ENCODE measurements at regions not wholly inside any gene's neighbourhood (a gene's known extent, or its start where the extent isn't known, plus 50 kb on each side); places are given as distances from the start of the nearest gene placed in this dataset.
"Not testable (repeated sequence)": the region's sequence is repeated elsewhere in the genome, so short reads cannot be mapped to it uniquely, and the experiment has no call there.

DNA sequence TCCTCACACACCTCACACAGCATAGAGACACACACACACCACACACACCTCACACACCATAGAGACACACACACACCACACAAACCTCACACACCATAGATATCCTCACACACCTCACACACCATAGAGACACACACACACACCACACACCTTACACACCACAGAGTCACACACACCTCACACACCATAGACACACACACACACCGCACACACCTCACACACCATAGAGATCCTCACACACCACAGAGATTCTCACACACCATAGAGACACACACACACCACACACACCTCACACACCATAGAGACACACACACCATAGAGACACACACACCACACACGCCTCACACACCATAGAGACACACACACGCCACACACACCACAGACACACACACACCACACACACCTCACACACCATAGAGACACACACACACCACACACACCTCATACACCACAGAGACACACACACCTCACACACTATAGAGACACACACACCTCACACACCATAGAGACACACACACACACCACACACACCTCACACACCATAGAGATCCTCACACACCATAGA is 270.6 kb downstream of the CYRIA start:
- Histone ChIP-seq H3K4me3 (ENCODE audit: low read length) (no peak overlapping the region), H3K27me3 (ENCODE audit: insufficient read depth, low read length) (no peaks in the 10 kb centered on the region), H3K4me1 (ENCODE audit: insufficient read depth, low read length) (no peaks in the 10 kb centered on the region), H3K9me3 (ENCODE audit: low read depth, low read length) (no peaks in the 10 kb centered on the region)

DNA sequence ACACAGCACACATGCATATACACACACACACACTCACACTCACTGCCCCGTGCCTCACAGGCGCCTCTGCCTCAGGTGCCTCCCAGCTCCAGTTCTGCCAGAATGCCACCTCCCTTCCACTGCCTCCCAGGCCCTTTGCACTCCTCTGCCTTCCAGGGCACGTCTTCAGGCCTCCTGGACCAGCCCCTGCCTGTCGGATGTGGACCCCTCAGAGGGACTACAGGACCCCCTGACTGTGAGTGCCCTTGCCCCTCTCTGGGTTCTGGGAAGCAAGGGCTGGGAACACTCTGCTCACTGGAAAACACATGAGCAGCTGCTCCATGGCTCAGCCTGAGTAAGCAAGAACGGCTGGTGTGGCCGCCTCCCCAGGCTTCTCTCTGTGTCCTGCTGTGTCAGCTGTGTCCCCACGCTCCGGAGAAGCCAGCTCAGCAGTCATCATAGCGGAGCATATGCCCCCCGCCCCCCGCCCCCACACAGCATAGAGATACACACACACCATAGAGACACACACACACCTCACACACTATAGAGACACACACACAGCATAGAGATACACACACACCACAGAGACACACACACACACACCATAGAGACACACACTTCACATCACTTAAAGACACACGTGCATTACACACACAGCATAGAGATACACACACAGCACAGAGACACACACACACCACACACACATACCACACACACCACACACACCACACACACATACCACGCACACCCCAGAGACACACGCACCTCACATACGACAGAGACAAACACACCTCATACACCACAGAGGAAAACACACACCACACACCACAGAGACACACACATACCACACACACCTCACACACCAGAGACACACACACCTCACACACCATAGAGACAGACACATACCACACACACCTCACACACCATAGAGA is 271.3 kb downstream of the CYRIA start:
- Histone ChIP-seq H3K27me3 (ENCODE audit: insufficient read depth, low read length) (no peaks in the 10 kb centered on the region), H3K9me3 (ENCODE audit: low read depth, low read length) (no peaks in the 10 kb centered on the region), H3K4me1 (ENCODE audit: insufficient read depth, low read length) (no peaks in the 10 kb centered on the region), H3K4me3 (ENCODE audit: low read length) (no peak overlapping the region)

DNA sequence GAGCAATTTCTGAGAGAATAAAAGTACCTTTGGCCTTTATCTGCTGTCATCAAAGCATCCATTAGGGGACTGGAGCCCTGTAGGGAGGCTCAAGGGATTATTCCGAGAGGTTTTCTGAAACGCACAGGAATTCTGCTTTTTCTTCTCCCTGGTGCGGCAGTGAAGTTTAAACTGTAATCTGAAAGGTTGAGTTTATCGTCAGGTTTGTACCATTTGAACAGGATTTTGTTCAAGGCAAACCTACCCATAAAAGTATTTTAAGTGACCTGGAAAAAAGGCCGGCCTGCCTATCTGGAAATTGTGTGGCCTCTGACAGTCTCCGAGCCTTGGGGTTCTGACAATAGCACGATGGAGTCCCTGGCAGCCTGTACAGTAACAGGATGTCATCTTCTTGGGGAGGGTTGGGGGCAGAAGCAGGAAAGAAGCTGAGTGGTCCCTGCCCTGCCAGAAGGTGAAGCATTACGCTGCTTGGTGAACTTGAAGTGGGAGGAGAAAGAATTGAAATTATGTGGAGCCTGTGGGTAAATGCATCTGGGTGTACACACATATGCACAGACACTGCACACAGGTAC is 272.0 kb downstream of the CYRIA start:
- no peak overlapping the region for H3K4me3 ChIP-seq (ENCODE audit: low read length)
- H3K27me3 ChIP-seq (ENCODE audit: insufficient read depth, low read length): no peaks in the 10 kb centered on the region

DNA sequence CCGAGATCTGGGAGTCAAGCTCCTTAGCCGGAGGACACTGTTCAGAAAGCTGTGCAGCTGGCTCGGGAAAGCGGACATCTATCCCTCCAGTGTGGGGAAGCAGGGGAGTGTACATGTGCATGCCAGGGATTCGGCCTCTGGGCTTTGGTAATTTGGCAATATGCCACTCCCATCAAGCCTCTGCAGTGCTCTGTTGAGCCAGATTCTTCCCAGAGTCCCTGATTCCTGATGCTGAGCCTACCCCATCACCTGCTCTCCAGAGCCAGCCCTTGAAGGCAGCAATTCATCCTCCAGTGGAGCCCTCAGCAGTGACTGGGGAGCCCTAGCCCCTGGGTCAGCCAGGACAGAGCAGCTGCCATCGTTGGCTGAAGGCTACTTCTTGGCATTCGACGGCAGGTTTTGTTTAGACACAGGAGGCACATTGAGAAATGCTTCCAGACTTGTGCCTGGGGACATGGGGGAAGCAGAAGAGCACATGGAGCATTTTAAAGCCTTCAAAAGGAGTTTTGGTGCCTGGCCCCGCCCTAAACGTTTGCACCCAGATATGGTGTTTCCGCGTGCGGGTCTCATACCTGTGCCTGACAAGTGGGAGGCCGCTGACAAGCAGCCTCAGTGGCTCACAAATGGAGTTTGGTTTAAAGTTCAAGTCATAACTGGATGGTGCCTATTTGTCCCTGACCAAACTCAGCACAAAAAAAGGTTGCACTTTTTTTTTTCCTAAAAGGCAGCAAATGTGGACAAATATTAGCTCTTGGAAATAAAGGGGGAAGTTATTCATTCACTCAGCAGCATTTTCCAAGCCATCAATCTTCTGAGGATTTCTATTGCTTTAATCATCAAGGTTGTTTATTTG is 272.8 kb downstream of the CYRIA start:
- Histone ChIP-seq H3K4me1 (ENCODE audit: insufficient read depth, low read length) (no peaks in the 10 kb centered on the region), H3K27me3 (ENCODE audit: insufficient read depth, low read length) (no peaks in the 10 kb centered on the region), H3K4me3 (ENCODE audit: low read length) (no peak overlapping the region), H3K9me3 (ENCODE audit: low read depth, low read length) (no peaks in the 10 kb centered on the region)

More for the DNA sequence above, 272.0 kb downstream of the CYRIA start:
- no peaks in the 10 kb centered on the region for H3K4me1 ChIP-seq (ENCODE audit: insufficient read depth, low read length)
- H3K9me3 ChIP-seq (ENCODE audit: low read depth, low read length): no peaks in the 10 kb centered on the region

DNA sequence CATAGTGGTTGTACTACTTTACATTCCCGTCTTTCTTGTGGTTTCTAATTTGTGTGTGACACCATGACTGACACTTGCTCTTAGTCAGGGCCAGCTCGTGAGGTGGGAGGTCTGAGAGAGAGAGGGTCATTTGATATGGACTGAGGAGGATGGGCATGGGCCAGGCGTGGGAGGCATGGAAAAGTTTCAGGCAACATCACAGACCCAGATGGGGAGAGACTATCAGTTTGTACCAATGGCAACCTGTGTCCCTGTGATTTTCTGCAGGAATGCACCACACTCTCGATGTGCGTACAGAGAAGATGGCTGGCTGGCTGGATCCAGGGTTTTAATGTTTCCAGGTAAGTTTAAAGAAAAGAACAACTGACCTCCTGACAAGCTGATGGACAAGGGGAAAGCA is 273.6 kb downstream of the CYRIA start:
- Histone ChIP-seq H3K27me3 (ENCODE audit: insufficient read depth, low read length) (no peaks in the 10 kb centered on the region), H3K4me3 (ENCODE audit: low read length) (no peak overlapping the region), H3K4me1 (ENCODE audit: insufficient read depth, low read length) (no peaks in the 10 kb centered on the region), H3K9me3 (ENCODE audit: low read depth, low read length) (no peaks in the 10 kb centered on the region)

DNA sequence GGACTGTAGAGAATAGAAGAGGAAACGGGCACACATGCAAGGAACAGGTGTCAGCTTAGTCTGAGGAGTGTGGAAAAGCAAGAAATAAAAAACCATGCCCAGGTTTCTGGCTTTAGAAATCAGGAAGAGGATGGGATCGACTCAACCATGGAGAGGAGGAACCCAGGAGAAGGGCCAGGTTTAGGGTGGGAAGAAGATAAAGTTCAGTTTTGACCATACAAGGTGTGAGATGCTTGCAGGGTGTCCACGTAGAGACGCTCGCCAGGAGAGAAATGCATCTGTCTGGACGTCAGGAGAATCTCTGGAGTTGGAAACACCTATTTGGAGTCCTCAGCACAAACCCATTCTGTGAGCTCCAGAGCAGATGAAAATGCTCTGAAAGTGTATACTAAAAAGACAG is 275.1 kb downstream of the CYRIA start:
- H3K4me1 ChIP-seq (ENCODE audit: insufficient read depth, low read length): no peaks in the 10 kb centered on the region
- H3K27me3 ChIP-seq (ENCODE audit: insufficient read depth, low read length): no peaks in the 10 kb centered on the region
- H3K4me3 ChIP-seq (ENCODE audit: low read length): no peak overlapping the region
- no peaks in the 10 kb centered on the region for H3K9me3 ChIP-seq (ENCODE audit: low read depth, low read length)

DNA sequence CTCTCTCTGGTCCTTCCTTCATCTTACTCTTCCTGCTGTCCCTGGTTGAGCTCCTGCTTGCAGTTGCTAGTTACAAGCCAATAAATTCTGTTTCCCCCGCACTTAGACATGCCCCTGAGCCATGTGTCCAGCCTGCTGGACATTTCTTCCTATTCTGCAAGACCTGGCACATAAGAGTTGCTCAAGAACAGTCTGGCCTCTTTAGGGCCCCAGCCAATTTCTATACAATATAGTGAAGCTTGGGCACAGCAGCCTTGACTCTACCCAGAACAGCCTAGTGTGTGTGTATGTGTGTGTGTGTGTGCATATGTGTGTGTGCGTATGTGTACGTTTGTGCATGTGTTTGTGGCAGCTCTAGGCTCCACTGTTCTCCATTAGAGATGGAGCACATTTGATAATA is 276.0 kb downstream of the CYRIA start:
- no peaks in the 10 kb centered on the region for H3K27me3 ChIP-seq (ENCODE audit: insufficient read depth, low read length)
- H3K9me3 ChIP-seq (ENCODE audit: low read depth, low read length): no peaks in the 10 kb centered on the region
- no peak overlapping the region for H3K4me3 ChIP-seq (ENCODE audit: low read length)
- H3K4me1 ChIP-seq (ENCODE audit: insufficient read depth, low read length): no peaks in the 10 kb centered on the region

DNA sequence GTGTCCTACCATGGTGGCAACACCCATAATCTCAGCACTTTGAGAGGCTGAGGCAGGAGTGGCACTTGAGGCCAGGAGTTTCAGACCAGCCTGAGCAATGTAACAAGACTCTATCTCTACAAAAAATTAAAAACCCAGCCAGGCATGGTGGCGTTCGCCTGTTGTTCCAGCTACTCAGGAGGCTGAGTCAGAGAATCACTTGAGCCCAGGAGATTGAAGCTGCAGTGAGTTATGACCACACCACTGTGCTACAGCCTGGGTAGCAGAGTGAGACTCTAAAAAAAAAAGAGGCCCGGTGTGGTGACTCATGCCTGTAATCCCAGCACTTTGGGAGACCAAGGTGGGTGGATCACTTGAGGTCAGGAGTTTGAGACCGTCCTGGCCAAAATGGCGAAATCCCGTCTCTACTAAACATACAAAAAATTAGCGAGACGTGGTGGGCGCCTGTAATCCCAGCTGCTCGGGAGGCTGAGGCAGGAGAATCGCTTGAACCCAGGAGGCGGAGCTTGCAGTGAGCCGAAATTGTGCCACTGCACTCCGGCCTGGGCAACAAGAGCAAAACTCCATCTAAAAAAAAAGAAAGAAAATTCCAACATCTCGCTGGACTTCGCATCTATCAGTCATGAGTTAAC is 277.3 kb downstream of the CYRIA start:
- not testable (repeated sequence) for H3K4me1 ChIP-seq (ENCODE audit: insufficient read depth, low read length); H3K4me3 ChIP-seq (ENCODE audit: low read length); H3K27me3 ChIP-seq (ENCODE audit: insufficient read depth, low read length); H3K9me3 ChIP-seq (ENCODE audit: low read depth, low read length)

DNA sequence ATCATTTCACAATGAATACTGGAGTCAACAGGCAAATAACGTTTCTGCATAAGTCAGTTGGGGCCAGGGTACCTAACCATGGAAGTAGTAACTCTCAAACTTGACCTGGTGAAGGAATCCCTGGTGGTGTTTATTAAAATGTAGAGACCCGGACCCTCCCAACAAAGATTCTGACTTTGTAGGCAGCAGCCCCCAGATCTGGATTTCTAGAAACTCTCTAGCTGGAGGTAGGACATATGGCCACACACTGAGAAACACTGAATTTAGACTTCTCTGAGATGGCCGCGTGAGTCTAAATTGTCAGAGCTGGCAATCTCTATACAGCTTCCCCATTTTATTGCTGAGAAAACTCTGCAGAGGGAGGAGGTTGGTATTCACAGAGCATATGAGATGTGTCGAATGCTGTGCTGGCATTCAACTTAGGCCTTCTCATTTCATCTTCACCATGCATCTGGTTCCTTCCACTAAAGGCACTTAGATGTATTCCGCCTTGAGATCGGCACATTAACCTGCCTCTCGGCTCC is 278.1 kb downstream of the CYRIA start:
- H3K4me1 ChIP-seq (ENCODE audit: insufficient read depth, low read length): no peaks in the 10 kb centered on the region
- H3K9me3 ChIP-seq (ENCODE audit: low read depth, low read length): no peaks in the 10 kb centered on the region
- H3K4me3 ChIP-seq (ENCODE audit: low read length): no peak overlapping the region
- no peaks in the 10 kb centered on the region for H3K27me3 ChIP-seq (ENCODE audit: insufficient read depth, low read length)

DNA sequence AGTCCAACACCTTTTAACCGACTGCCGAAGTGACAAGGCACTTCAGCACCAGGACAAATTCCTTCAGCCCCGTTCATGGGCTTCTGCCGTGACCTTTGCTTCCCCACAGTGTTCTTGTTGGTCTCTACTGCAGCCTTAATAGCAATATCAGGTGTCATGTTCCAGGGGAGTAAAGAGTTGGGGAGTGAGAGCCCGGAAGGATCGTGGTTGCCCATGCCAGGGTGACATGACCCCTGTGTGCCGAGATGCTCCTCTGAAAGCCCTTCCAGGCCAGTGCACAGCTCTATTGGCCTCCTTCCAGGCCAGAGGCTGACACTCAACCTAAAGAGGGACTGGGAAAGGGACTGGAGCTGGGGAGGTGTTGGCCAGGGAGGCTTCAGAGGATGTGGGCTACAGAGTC is 279.2 kb downstream of the CYRIA start:
- Histone ChIP-seq H3K27me3 (ENCODE audit: insufficient read depth, low read length) (no peaks in the 10 kb centered on the region), H3K4me1 (ENCODE audit: insufficient read depth, low read length) (no peaks in the 10 kb centered on the region), H3K4me3 (ENCODE audit: low read length) (no peak overlapping the region), H3K9me3 (ENCODE audit: low read depth, low read length) (no peaks in the 10 kb centered on the region)

DNA sequence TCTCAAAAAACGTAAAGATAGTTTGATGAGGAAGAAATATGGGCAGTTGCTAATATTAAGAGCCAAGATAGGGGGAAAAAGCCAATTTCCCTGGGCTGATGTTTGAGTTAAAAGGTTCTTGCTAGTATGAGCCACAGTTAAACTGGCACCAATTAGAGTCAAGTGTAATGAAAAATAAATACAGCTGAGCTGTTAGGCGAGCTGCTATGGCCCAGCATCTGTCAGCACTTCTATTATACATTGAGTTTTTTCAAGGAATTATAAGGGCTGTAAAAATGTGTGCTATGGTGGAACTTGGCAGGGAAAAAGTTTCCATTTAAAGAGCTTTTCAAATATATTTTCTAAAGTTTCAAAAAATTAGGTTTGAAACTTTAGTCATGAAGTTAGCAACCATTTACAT is 279.6 kb downstream of the CYRIA start:
- no peaks in the 10 kb centered on the region for H3K9me3 ChIP-seq (ENCODE audit: low read depth, low read length)
- H3K27me3 ChIP-seq (ENCODE audit: insufficient read depth, low read length): no peaks in the 10 kb centered on the region
- no peak overlapping the region for H3K4me3 ChIP-seq (ENCODE audit: low read length)
- H3K4me1 ChIP-seq (ENCODE audit: insufficient read depth, low read length): no peaks in the 10 kb centered on the region

DNA sequence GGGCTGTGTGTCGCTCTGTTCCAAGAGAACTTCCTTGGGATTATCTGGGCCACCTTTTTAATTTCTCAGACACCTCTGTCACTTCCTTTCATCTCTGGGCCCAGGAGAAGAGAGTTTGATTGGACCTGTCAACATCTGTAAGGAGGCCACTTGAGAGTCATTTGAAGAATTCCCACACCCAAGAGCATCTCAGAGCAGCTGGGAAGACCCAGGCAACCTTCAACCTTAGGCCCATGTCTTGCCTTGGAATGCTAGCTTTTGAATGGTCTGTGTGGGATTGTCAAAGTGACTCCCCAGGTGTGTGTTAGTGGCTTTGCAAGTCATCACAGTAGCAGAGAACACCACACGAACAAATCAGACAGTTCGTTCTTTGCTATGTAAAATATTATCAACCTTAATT is 280.3 kb downstream of the CYRIA start:
- no peaks in the 10 kb centered on the region for H3K4me1 ChIP-seq (ENCODE audit: insufficient read depth, low read length)
- no peak overlapping the region for H3K4me3 ChIP-seq (ENCODE audit: low read length)
- no peaks in the 10 kb centered on the region for H3K27me3 ChIP-seq (ENCODE audit: insufficient read depth, low read length)
- no peaks in the 10 kb centered on the region for H3K9me3 ChIP-seq (ENCODE audit: low read depth, low read length)

DNA sequence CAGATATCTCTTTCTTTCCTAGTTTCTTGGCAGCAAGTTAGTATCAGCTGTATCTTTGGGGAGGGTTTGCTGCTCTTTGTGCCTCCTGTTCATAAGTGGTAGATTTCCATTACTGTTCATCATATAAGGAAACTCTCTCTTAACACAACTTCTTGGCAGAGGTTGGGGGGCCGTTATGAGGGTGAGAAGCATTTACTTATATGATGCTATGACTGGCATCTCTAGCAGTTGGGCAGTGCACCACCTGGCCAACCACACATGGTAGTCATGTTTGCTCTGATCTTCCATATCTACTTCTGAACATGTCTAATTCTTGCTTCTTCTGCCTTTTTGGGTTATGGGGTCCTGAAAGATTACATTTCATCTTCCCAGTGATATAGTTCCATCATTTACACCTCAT is 282.2 kb downstream of the CYRIA start:
- Histone ChIP-seq H3K4me1 (ENCODE audit: insufficient read depth, low read length) (no peaks in the 10 kb centered on the region), H3K4me3 (ENCODE audit: low read length) (no peak overlapping the region), H3K27me3 (ENCODE audit: insufficient read depth, low read length) (no peaks in the 10 kb centered on the region), H3K9me3 (ENCODE audit: low read depth, low read length) (no peaks in the 10 kb centered on the region)

DNA sequence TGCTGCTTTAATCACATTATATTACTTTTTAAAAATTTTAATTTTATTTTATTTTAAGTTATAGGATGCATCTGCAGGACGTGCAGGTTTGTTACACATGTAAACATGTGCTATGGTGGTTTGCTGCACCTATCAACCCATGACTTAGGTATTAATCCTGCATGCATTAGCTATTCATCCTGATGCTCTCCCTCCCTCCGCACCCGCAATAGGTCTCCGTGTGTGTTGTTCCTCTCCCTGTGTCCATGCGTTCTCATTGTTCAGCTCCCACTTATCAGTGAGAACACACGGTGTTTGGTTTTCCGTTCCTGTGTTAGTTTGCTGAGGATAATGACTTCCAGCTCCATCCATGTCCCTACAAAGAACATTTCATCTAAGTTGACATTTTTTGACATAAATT is 283.2 kb downstream of the CYRIA start:
- Histone ChIP-seq H3K4me3 (ENCODE audit: low read length) (no peak overlapping the region), H3K4me1 (ENCODE audit: insufficient read depth, low read length) (no peaks in the 10 kb centered on the region), H3K9me3 (ENCODE audit: low read depth, low read length) (no peaks in the 10 kb centered on the region), H3K27me3 (ENCODE audit: insufficient read depth, low read length) (no peaks in the 10 kb centered on the region)
